LNCAP (cell line): ENCODE measurements at regions not wholly inside any gene's neighbourhood (a gene's known extent, or its start where the extent isn't known, plus 50 kb on each side); places are given as distances from the start of the nearest gene placed in this dataset.

Experiments used
- CTCF ChIP-seq: fragments of 450-650 bp; IDR thresholded peaks from 2 replicates; pipeline ENCODE4 v1.5.1; 2017; ENCODE audit warnings: mild to moderate bottlenecking

- TF ChIP-seq CTCF: no peak
Observed at GRCh38 chr4:129232589-129233337, 136.8 kb downstream of the C4orf33 start.

GRCh38 chr4:129233691-129234090 is 137.7 kb downstream of the C4orf33 start:
- no peak for TF ChIP-seq CTCF

GRCh38 chr4:129236351-129236750 is 140.4 kb downstream of the C4orf33 start:
- TF ChIP-seq CTCF: no peak

GRCh38 chr4:129239088-129239487 is 143.1 kb downstream of the C4orf33 start:
- no peak for TF ChIP-seq CTCF

- no peak for TF ChIP-seq CTCF
Observed at GRCh38 chr4:129240816-129241215, 144.9 kb downstream of the C4orf33 start.

- TF ChIP-seq CTCF: no peak
Observed at GRCh38 chr4:129246145-129246544, 150.2 kb downstream of the C4orf33 start.

- TF ChIP-seq CTCF: no peak
Observed at GRCh38 chr4:129246910-129247461, 151.0 kb downstream of the C4orf33 start.
